OCI-LY7 (cell line): ENCODE measurements at regions not wholly inside any gene's neighbourhood (a gene's known extent, or its start where the extent isn't known, plus 50 kb on each side); places are given as distances from the start of the nearest gene placed in this dataset.

Experiments used
- BruUV-seq: library from RNA; stranded (reverse); fragments of 400-500 nt; replicated peaks from 2 replicates; lab custom pipeline; 2021; lab: Mats Ljungman, UMichigan
- CTCF ChIA-PET: fragments of 300-600 bp; sonication (Branson Sonifier 250); formaldehyde crosslinking; loops from one replicate; lab custom pipeline; 2022; ENCODE audit warnings: antibody characterized with exemption; ENCODE audit not compliant: unreplicated experiment; lab: Charles Lee
- POLR2A ChIA-PET: fragments of 300-600 bp; sonication (Branson Sonifier 250); formaldehyde crosslinking; loops from one replicate; lab custom pipeline; 2022; ENCODE audit warnings: antibody characterized with exemption; lab: Charles Lee
- DNase-seq: peaks from one replicate; pipeline ENCODE4 v3.0.0-alpha.2; 2015; ENCODE audit warnings: low spot score
- H2AFZ ChIP-seq: fragments of 200-600 bp; sonication (generic), shearing (Covaris generic); 2 replicates; pipeline ENCODE4 v1.6.1; 2014; ENCODE audit warnings: mild to moderate bottlenecking, antibody characterized with exemption, low read length, moderate library complexity
- H3K27ac ChIP-seq: fragments of 200-600 bp; sonication (generic); 2 replicates; pipeline ENCODE4 v1.5.1; 2014; ENCODE audit warnings: mixed run types, low read depth, mild to moderate bottlenecking, moderate library complexity, low read length, inconsistent platforms; ENCODE audit not compliant: poor library complexity, severe bottlenecking
- H3K36me3 ChIP-seq: fragments of 200-600 bp; sonication (generic); 2 replicates; pipeline ENCODE4 v1.6.1; 2014; ENCODE audit warnings: mild to moderate bottlenecking, antibody characterized with exemption, low read length, moderate library complexity, mixed read lengths; ENCODE audit not compliant: insufficient read depth
- H3K4me1 ChIP-seq: fragments of 200-600 bp; sonication (generic); 2 replicates; pipeline ENCODE4 v1.5.1; 2014; ENCODE audit warnings: mild to moderate bottlenecking, low read length; ENCODE audit not compliant: insufficient read depth, poor library complexity, severe bottlenecking
- H3K4me2 ChIP-seq: fragments of 200-600 bp; sonication (generic); 2 replicates; pipeline ENCODE4 v1.6.1; 2014; ENCODE audit warnings: mild to moderate bottlenecking, low read length
- H3K4me3 ChIP-seq: fragments of 200-600 bp; sonication (generic); 2 replicates; pipeline ENCODE4 v1.5.1; 2014; ENCODE audit warnings: mild to moderate bottlenecking, low read depth, low read length; ENCODE audit not compliant: poor library complexity, severe bottlenecking
- H3K79me2 ChIP-seq: fragments of 200-600 bp; sonication (generic); 2 replicates; pipeline ENCODE4 v1.6.1; 2016; ENCODE audit warnings: low read depth, mild to moderate bottlenecking, low read length, moderate library complexity, mixed read lengths; ENCODE audit not compliant: insufficient read depth
- H3K9me2 ChIP-seq: fragments of 200-600 bp; sonication (generic); 2 replicates; pipeline ENCODE4 v1.6.1; 2016; ENCODE audit warnings: mild to moderate bottlenecking, low read length, mixed read lengths; ENCODE audit not compliant: insufficient read depth
- H3K9me3 ChIP-seq: fragments of 200-600 bp; sonication (generic); 2 replicates; pipeline ENCODE4 v1.6.1; 2014; ENCODE audit warnings: mild to moderate bottlenecking, mixed run types, low read length, mixed read lengths
- H4K20me1 ChIP-seq: fragments of 200-600 bp; sonication (generic); 2 replicates; pipeline ENCODE4 v1.6.1; 2014; ENCODE audit warnings: mild to moderate bottlenecking, antibody characterized with exemption, low read length, moderate library complexity, mixed read lengths; ENCODE audit not compliant: insufficient read depth
- CTCF ChIP-seq: fragments of 200-600 bp; sonication (generic); conservative IDR thresholded peaks from 2 replicates; pipeline ENCODE4 v1.5.1; 2014; ENCODE audit warnings: mild to moderate bottlenecking, antibody characterized with exemption, low read length, moderate library complexity, mixed read lengths
- EZH2phosphoT487 ChIP-seq: fragments of 200-600 bp; sonication (generic); IDR thresholded peaks from 2 replicates; pipeline ENCODE4 v1.6.1; 2018; ENCODE audit warnings: low read depth, borderline replicate concordance, mild to moderate bottlenecking, mixed run types, antibody characterized with exemption, low read length, moderate library complexity, mixed read lengths
- intact Hi-C: fragments of 100-400 bp; cut with micrococcal nuclease; formaldehyde crosslinking; loops from one replicate; pipeline ENCODE4 v1.10.0; 2022; ENCODE audit not compliant: unreplicated experiment

GRCh38 chr20:40866056-40866455 lies 162.6 kb upstream of the TOP1 start:
- BruUV-seq: no TSS peak
- ChIA-PET POLR2A (no interaction called here), CTCF (no interaction called here)
- H4K20me1 ChIP-seq: no peaks in the 10 kb centered on the region
- H3K4me2 ChIP-seq: no peak overlapping the region
- H3K4me3 ChIP-seq: no peak overlapping the region
- H3K36me3 ChIP-seq: no peaks in the 10 kb centered on the region
- H3K79me2 ChIP-seq: no peaks in the 10 kb centered on the region
- no peak overlapping the region for H2AFZ ChIP-seq
- no peak overlapping the region for H3K27ac ChIP-seq
- H3K9me3 ChIP-seq: no peaks in the 10 kb centered on the region
- no peaks in the 10 kb centered on the region for H3K4me1 ChIP-seq
- TF ChIP-seq EZH2phosphoT487 (no peak), CTCF (no peak)
- DNase-seq: no peak
- intact Hi-C loops: no loop called here
- H3K9me2 ChIP-seq: no peaks in the 10 kb centered on the region

- no peaks in the 10 kb centered on the region for H3K4me1 ChIP-seq
- H3K9me2 ChIP-seq: no peaks in the 10 kb centered on the region
- ChIA-PET POLR2A (interaction anchor here (0.6 kb wide), 1 partner anchor 35 kb away, joined by 3 read pairs; no protein-coding TSS in a partner anchor), CTCF (no interaction called here)
- H3K36me3 ChIP-seq: no peaks in the 10 kb centered on the region
- TF ChIP-seq CTCF (no peak), EZH2phosphoT487 (no peak)
- intact Hi-C loops: no loop called here
- H3K9me3 ChIP-seq: no peaks in the 10 kb centered on the region
- no peak overlapping the region for H3K27ac ChIP-seq
- BruUV-seq: no TSS peak
- no peak for DNase-seq
- H4K20me1 ChIP-seq: no peaks in the 10 kb centered on the region
- H3K79me2 ChIP-seq: no peaks in the 10 kb centered on the region
- no peak overlapping the region for H2AFZ ChIP-seq
- H3K4me2 ChIP-seq: no peak overlapping the region
- no peak overlapping the region for H3K4me3 ChIP-seq
Observed at GRCh38 chr20:40868551-40869217, 159.9 kb upstream of the TOP1 start.
